Ishikawa (cell line): ENCODE measurements at regions not wholly inside any gene's neighbourhood (a gene's known extent, or its start where the extent isn't known, plus 50 kb on each side); places are given as distances from the start of the nearest gene placed in this dataset.

Experiments used
- CEBPB ChIP-seq: IDR thresholded peaks from 2 replicates; pipeline ENCODE4 v1.6.1; 2012
- CREB1 ChIP-seq: IDR thresholded peaks from 2 replicates; pipeline ENCODE4 v1.6.1; 2012; ENCODE audit warnings: low read depth
- EGR1 ChIP-seq: IDR thresholded peaks from 2 replicates; pipeline ENCODE4 v1.6.1; 2012
- EP300 ChIP-seq: IDR thresholded peaks from 2 replicates; pipeline ENCODE4 v1.6.1; 2012; ENCODE audit warnings: borderline replicate concordance
- FOXM1 ChIP-seq: IDR thresholded peaks from 2 replicates; pipeline ENCODE4 v1.6.1; 2012; ENCODE audit warnings: low read depth, borderline replicate concordance
- MAX ChIP-seq: IDR thresholded peaks from 2 replicates; pipeline ENCODE4 v1.6.1; 2012
- NFIC ChIP-seq: IDR thresholded peaks from 2 replicates; pipeline ENCODE4 v1.6.1; 2012
- RAD21 ChIP-seq: IDR thresholded peaks from 2 replicates; pipeline ENCODE4 v1.6.1; 2012; ENCODE audit warnings: low read depth
- REST ChIP-seq: IDR thresholded peaks from 2 replicates; pipeline ENCODE4 v1.6.1; 2012; ENCODE audit warnings: low read depth, mild to moderate bottlenecking
- TAF1 ChIP-seq: IDR thresholded peaks from 2 replicates; pipeline ENCODE4 v1.6.1; 2012; ENCODE audit warnings: low read depth, mild to moderate bottlenecking
- TCF12 ChIP-seq: IDR thresholded peaks from 2 replicates; pipeline ENCODE4 v1.6.1; 2012; ENCODE audit warnings: low read depth
- TEAD4 ChIP-seq: IDR thresholded peaks from 2 replicates; pipeline ENCODE4 v1.6.1; 2012
- USF1 ChIP-seq: IDR thresholded peaks from 2 replicates; pipeline ENCODE4 v1.6.1; 2012
- YY1 ChIP-seq: IDR thresholded peaks from 2 replicates; pipeline ENCODE4 v1.6.1; 2012; ENCODE audit warnings: low read depth
- ZBTB7A ChIP-seq: IDR thresholded peaks from 2 replicates; pipeline ENCODE4 v1.6.1; 2012; ENCODE audit warnings: low read depth

GRCh38 chr4:179552131-179552530 is 2109.9 kb upstream of the AGA start:
- TF ChIP-seq EP300 (no peak), MAX (no peak), FOXM1 (no peak), EGR1 (no peak), TAF1 (no peak)

GRCh38 chr4:179563741-179564140 is 2121.5 kb upstream of the AGA start:
- TF ChIP-seq MAX = no peak
- TF ChIP-seq TCF12 = no peak
- no peak for TF ChIP-seq YY1
- TF ChIP-seq NFIC = no peak
- no peak for TF ChIP-seq EGR1
- no peak for TF ChIP-seq TEAD4
- TF ChIP-seq RAD21 = no peak
- TF ChIP-seq TAF1 = no peak
- no peak for TF ChIP-seq CREB1
- no peak for TF ChIP-seq REST

- no peak for TF ChIP-seq TAF1
- TF ChIP-seq EGR1 = no peak
Observed at GRCh38 chr4:179569549-179569948, 2127.3 kb upstream of the AGA start.

- TF ChIP-seq FOXM1 (no peak), ZBTB7A (no peak), CREB1 (no peak), USF1 (no peak)
Observed at GRCh38 chr4:179582164-179582905, 2140.1 kb upstream of the AGA start.

- TF ChIP-seq FOXM1 (no peak), TCF12 (no peak), CREB1 (no peak)
Observed at GRCh38 chr4:179583221-179583620, 2141.0 kb upstream of the AGA start.

- TF ChIP-seq CEBPB (no peak), YY1 (no peak), EGR1 (no peak), TCF12 (no peak), ZBTB7A (no peak), TAF1 (no peak), NFIC (no peak), TEAD4 (no peak), CREB1 (no peak), MAX (no peak), FOXM1 (no peak), REST (no peak), EP300 (no peak), RAD21 (no peak), USF1 (no peak)
Observed at GRCh38 chr4:179584101-179584500, 2141.9 kb upstream of the AGA start.

GRCh38 chr4:179585761-179586160 is 2143.5 kb upstream of the AGA start:
- no peak for TF ChIP-seq YY1
- no peak for TF ChIP-seq CREB1
- TF ChIP-seq TEAD4 = no peak
- no peak for TF ChIP-seq USF1
- no peak for TF ChIP-seq ZBTB7A
- no peak for TF ChIP-seq TCF12
- no peak for TF ChIP-seq EP300
- no peak for TF ChIP-seq REST
- no peak for TF ChIP-seq FOXM1
- TF ChIP-seq MAX = no peak
- TF ChIP-seq RAD21 = no peak
- TF ChIP-seq TAF1 = no peak
